ENCODE measurements at regions not wholly inside any gene's neighbourhood (a gene's known extent, or its start where the extent isn't known, plus 50 kb on each side); places are given as distances from the start of the nearest gene placed in this dataset.

GRCh38 chr2:53233759-53234547 is 533.7 kb upstream of the CHAC2 start:
- TF ChIP-seq CTCF (IDR thresholded peaks at IDR 0.05) = no peak
- TF ChIP-seq POLR2A (IDR thresholded peaks at IDR 0.05) = no peak
- no peaks in the 10 kb centered on the region for H3K4me1 ChIP-seq
- H3K36me3 ChIP-seq = no peaks in the 10 kb centered on the region
- H3K27ac ChIP-seq = no peak overlapping the region
- no peak overlapping the region for H3K4me3 ChIP-seq
- H3K27me3 ChIP-seq = no peaks in the 10 kb centered on the region
- H3K9me3 ChIP-seq = no peaks in the 10 kb centered on the region
- no peak for DNase-seq

DNA sequence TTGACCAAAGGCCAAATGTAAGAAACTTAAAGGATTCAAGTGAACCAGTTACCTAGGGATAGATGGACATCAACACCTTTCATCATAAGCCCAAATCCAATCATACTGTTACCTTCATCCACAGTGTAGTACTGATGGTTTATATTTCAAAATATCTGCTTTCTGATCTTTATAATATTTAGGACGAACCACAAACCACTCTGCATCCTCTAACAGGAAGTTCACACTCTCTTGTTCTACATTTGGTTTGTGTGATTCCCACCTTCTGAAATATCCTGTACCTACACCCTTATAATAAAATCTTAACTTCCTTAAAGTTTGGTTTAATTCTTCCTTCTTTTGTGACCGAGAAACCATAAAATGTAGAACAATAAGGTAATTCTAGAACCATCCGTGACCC is 535.7 kb upstream of the CHAC2 start:
- Histone ChIP-seq H3K9me3 (no peaks in the 10 kb centered on the region), H3K4me3 (no peak overlapping the region), H3K36me3 (no peaks in the 10 kb centered on the region), H3K27me3 (no peaks in the 10 kb centered on the region), H3K4me1 (no peaks in the 10 kb centered on the region), H3K27ac (no peak overlapping the region)
- no peak for TF ChIP-seq CTCF (IDR thresholded peaks at IDR 0.05)
- TF ChIP-seq POLR2A (IDR thresholded peaks at IDR 0.05) = no peak
- no peak for DNase-seq

DNA sequence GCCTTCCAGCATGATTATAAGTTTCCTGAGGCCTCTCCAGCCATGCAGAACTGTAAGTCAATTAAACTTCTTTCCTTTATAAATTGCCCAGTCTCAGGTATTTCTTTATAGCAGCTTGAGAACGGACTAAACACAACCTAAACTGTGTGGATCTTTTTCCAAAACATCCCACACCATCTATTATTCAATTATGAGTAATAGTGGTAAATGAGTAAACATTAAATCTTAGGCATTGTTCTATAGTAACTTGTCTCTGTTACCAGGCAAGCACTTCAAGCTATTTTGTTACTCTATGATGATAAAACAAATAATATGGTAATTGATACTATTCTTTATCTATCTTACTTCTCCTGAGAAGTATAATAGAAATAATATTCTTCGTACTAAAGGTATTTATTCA is 536.9 kb upstream of the CHAC2 start:
- Histone ChIP-seq H3K4me1 (no peaks in the 10 kb centered on the region), H3K36me3 (no peaks in the 10 kb centered on the region), H3K4me3 (no peak overlapping the region), H3K27me3 (no peaks in the 10 kb centered on the region), H3K9me3 (no peaks in the 10 kb centered on the region), H3K27ac (no peak overlapping the region)
- no peak for TF ChIP-seq CTCF (IDR thresholded peaks at IDR 0.05)
- no peak for TF ChIP-seq POLR2A (IDR thresholded peaks at IDR 0.05)
- no peak for DNase-seq

DNA sequence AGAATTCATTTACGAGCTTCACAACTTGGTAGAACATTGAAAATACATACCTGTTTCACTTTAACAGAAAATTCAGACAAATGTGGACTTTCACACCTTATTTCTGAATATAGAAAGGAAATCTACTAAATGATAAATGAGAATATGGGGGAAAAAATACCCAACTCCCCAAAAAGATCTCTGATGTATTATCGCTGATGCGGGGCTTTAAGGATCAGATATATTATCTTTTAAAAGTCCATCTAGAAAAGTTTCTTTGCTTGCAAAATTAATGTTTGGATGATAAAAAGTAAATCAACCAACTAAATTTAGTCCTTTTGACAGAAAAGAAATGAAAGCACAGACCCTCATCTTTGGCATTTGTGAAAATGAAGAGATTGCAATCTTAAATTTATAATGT is 540.1 kb upstream of the CHAC2 start:
- H3K27ac ChIP-seq = no peak overlapping the region
- no peaks in the 10 kb centered on the region for H3K36me3 ChIP-seq
- no peaks in the 10 kb centered on the region for H3K9me3 ChIP-seq
- H3K4me3 ChIP-seq = no peak overlapping the region
- DNase-seq = no peak
- TF ChIP-seq POLR2A (IDR thresholded peaks at IDR 0.05) (no peak), CTCF (IDR thresholded peaks at IDR 0.05) (no peak)
- no peaks in the 10 kb centered on the region for H3K4me1 ChIP-seq
- H3K27me3 ChIP-seq = no peaks in the 10 kb centered on the region

- Histone ChIP-seq H3K4me1 (no peaks in the 10 kb centered on the region), H3K9me3 (no peaks in the 10 kb centered on the region), H3K36me3 (no peaks in the 10 kb centered on the region), H3K4me3 (no peak overlapping the region), H3K27me3 (no peaks in the 10 kb centered on the region), H3K27ac (no peak overlapping the region)
- DNase-seq = no peak
- TF ChIP-seq CTCF (IDR thresholded peaks at IDR 0.05) (no peak), POLR2A (IDR thresholded peaks at IDR 0.05) (no peak)
Measured at GRCh38 chr2:53220969-53221368, 546.6 kb upstream of the CHAC2 start.

Data from Peyer's patch (tissue), 4 donors.